SK-N-SH (cell line): ENCODE measurements at regions not wholly inside any gene's neighbourhood (a gene's known extent, or its start where the extent isn't known, plus 50 kb on each side); places are given as distances from the start of the nearest gene placed in this dataset.
A peak's percentile ranks its signal among the peaks of the same experiment; 100 is the strongest.

Experiments used
- CTCF ChIA-PET: fragments of 300-600, 350-600 bp; formaldehyde crosslinking; extraction: SDS; loops from one replicate; lab custom pipeline; 2021; lab: Yijun Ruan, JAX
- POLR2A ChIA-PET: fragments of 350-600 bp; sonication (Branson Sonifier 250); formaldehyde crosslinking; extraction: SDS; loops from one replicate; lab custom pipeline; 2020; ENCODE audit warnings: antibody characterized with exemption, inconsistent platforms; lab: Yijun Ruan, JAX
- DNase-seq: peaks from one replicate; pipeline ENCODE4 v3.0.0; 2012
- H2AFZ ChIP-seq: fragments of 200-600 bp; sonication (generic); 2 replicates; pipeline ENCODE4 v1.8.1; 2016; ENCODE audit warnings: antibody characterized with exemption, mild to moderate bottlenecking, low read depth
- H3F3A ChIP-seq: fragments of 200-600 bp; sonication (generic); replicated peaks from 2 replicates; pipeline ENCODE3; 2016; ENCODE audit warnings: antibody characterized with exemption, mild to moderate bottlenecking; ENCODE audit not compliant: insufficient read depth
- H3K27ac ChIP-seq, 2 experiments: fragments of 200-500 bp in 1 of 2; fragments of 200-600 bp in 1 of 2; sonication (Bioruptor generic) in 1 of 2; sonication (generic), shearing (Covaris generic) in 1 of 2; 2 replicates each; pipeline versions ENCODE4 v1.5.1 to v1.6.1; 2014 to 2016; ENCODE audit warnings: low read depth in 2 of 2, inconsistent platforms in 1 of 2, low read length in 1 of 2, mild to moderate bottlenecking in 1 of 2, mixed read lengths in 1 of 2
- H3K27me3 ChIP-seq: fragments of 200-600 bp; sonication (generic), shearing (Covaris generic); 2 replicates; pipeline ENCODE4 v1.6.1; 2016; ENCODE audit warnings: mixed run types; ENCODE audit not compliant: insufficient read depth
- H3K36me3 ChIP-seq, 2 experiments: fragments of 200-500 bp in 1 of 2; fragments of 200-600 bp in 1 of 2; sonication (Bioruptor generic) in 1 of 2; sonication (generic) in 1 of 2; replicated peaks in 1 of 2; 2 replicates each; pipeline versions ENCODE3 to v1.5.1; 2014 to 2016; ENCODE audit warnings: low read length in 1 of 2, mild to moderate bottlenecking in 1 of 2; ENCODE audit not compliant: insufficient read depth in 2 of 2, control insufficient read depth in 1 of 2
- H3K4me1 ChIP-seq, 2 experiments: fragments of 200-500 bp in 1 of 2; fragments of 200-600 bp in 1 of 2; sonication (Bioruptor generic) in 1 of 2; sonication (generic), shearing (Covaris generic) in 1 of 2; 2 replicates each; pipeline versions ENCODE4 v1.5.1 to v1.6.1; 2014 to 2016; ENCODE audit warnings: low read depth in 1 of 2, low read length in 1 of 2, mixed run types in 1 of 2; ENCODE audit not compliant: insufficient read depth in 2 of 2, control insufficient read depth in 1 of 2
- H3K4me2 ChIP-seq: fragments of 200-600 bp; sonication (generic), shearing (Covaris generic); 2 replicates; pipeline ENCODE4 v1.6.1; 2017; ENCODE audit warnings: mixed run types
- H3K4me3 ChIP-seq, 2 experiments: fragments of 200-500 bp in 1 of 2; fragments of 200-600 bp in 1 of 2; sonication (Bioruptor generic) in 1 of 2; sonication (generic), shearing (Covaris generic) in 1 of 2; 2 replicates each; pipeline versions ENCODE4 v1.5.1 to v1.8.1; 2014 to 2016; ENCODE audit warnings: low read depth in 2 of 2, inconsistent platforms in 1 of 2, low read length in 1 of 2, mild to moderate bottlenecking in 1 of 2, mixed read lengths in 1 of 2, moderate library complexity in 1 of 2
- H3K79me2 ChIP-seq: fragments of 200-600 bp; sonication (generic); 2 replicates; pipeline ENCODE4 v1.8.1; 2017; ENCODE audit warnings: mild to moderate bottlenecking; ENCODE audit not compliant: insufficient read depth
- H3K9ac ChIP-seq: fragments of 200-600 bp; sonication (generic); 2 replicates; pipeline ENCODE4 v1.6.1; 2017; ENCODE audit warnings: mixed run types
- H3K9me2 ChIP-seq: fragments of 200-600 bp; sonication (generic); 2 replicates; pipeline ENCODE4 v1.6.1; 2017; ENCODE audit warnings: mixed run types
- H3K9me3 ChIP-seq: fragments of 200-600 bp; sonication (generic); 2 replicates; pipeline ENCODE4 v1.6.1; 2017; ENCODE audit warnings: mixed run types, mild to moderate bottlenecking, moderate library complexity
- H4K20me1 ChIP-seq: fragments of 200-600 bp; sonication (generic); 2 replicates; pipeline ENCODE4 v1.6.1; 2017; ENCODE audit warnings: mild to moderate bottlenecking, mixed run types; ENCODE audit not compliant: insufficient read depth
- CHD2 ChIP-seq: fragments of 150-350 bp; IDR thresholded peaks from 2 replicates; pipeline ENCODE4 v1.6.1; 2018; ENCODE audit warnings: low read length; ENCODE audit not compliant: partially characterized antibody
- CTCF ChIP-seq: fragments of 200-600 bp; sonication (generic); IDR thresholded peaks from 2 replicates; pipeline ENCODE4 v1.6.1; 2017; ENCODE audit warnings: antibody characterized with exemption, mild to moderate bottlenecking, moderate library complexity
- ELF1 ChIP-seq: IDR thresholded peaks from 2 replicates; pipeline ENCODE4 v1.4.0; 2012
- EP300 ChIP-seq, 2 experiments: IDR thresholded peaks; 2 replicates each; pipeline versions ENCODE4 v1.4.0 to v1.6.1; 2012; ENCODE audit warnings: borderline replicate concordance in 1 of 2, low read depth in 1 of 2, low read length in 1 of 2
- FOXJ3 ChIP-seq: sonication (generic); formaldehyde crosslinking; IDR thresholded peaks from 2 replicates; pipeline ENCODE4 v1.5.1; 2020; ENCODE audit warnings: mild to moderate bottlenecking, missing genetic modification reagents
- GATA2 ChIP-seq: sonication (generic); formaldehyde crosslinking; IDR thresholded peaks from 2 replicates; pipeline ENCODE4 v1.5.0; 2020; ENCODE audit warnings: mild to moderate bottlenecking, missing genetic modification reagents
- MXI1 ChIP-seq: IDR thresholded peaks from 2 replicates; pipeline ENCODE4 v1.6.1; 2012; ENCODE audit warnings: mild to moderate bottlenecking, low read depth, low read length, improper control_type of control experiment
- POLR2AphosphoS5 ChIP-seq: IDR thresholded peaks from 2 replicates; pipeline ENCODE4 v1.6.1; 2012; ENCODE audit warnings: low read depth, low read length
- RCOR1 ChIP-seq: fragments of 150-350 bp; IDR thresholded peaks from 2 replicates; pipeline ENCODE4 v1.6.1; 2017; ENCODE audit warnings: antibody characterized with exemption, low read length
- SMC3 ChIP-seq: IDR thresholded peaks from 2 replicates; pipeline ENCODE4 v1.6.1; 2012; ENCODE audit warnings: low read depth, low read length, improper control_type of control experiment
- USF1 ChIP-seq: IDR thresholded peaks from 2 replicates; pipeline ENCODE4 v1.4.0; 2012; ENCODE audit warnings: low read depth, borderline replicate concordance
- USF2 ChIP-seq: fragments of 150-350 bp; IDR thresholded peaks from 2 replicates; pipeline ENCODE4 v1.6.1; 2017; ENCODE audit warnings: antibody characterized with exemption, low read length, low read depth, borderline replicate concordance
- YY1 ChIP-seq: IDR thresholded peaks from 2 replicates; pipeline ENCODE4 v1.4.0; 2012; ENCODE audit warnings: low read depth, mild to moderate bottlenecking
- WGBS: methylation state at CpG from one replicate; pipeline ENCODE4 v1.1.6; 2017; ENCODE audit warnings: low lambda C conversion rate; 5-methylcytosine and 5-hydroxymethylcytosine counted together

GRCh38 chr6:135568379-135568778 is 70.8 kb upstream of the AHI1 start:
- DNase-seq = peak; percentile 45
- H3K9me2 ChIP-seq = no peaks in the 10 kb centered on the region
- no peaks in the 10 kb centered on the region for H4K20me1 ChIP-seq
- H3K4me2 ChIP-seq = no peak overlapping the region
- no peaks in the 10 kb centered on the region for H3K36me3 ChIP-seq
- ChIA-PET POLR2A (no interaction called here), CTCF (interaction anchor here (1.0 kb wide), 1 partner anchor 658 kb away, joined by 3 read pairs; no protein-coding TSS in a partner anchor)
- TF ChIP-seq YY1 (no peak), EP300 (IDR thresholded peaks at IDR 0.05; ENCODE audit: borderline replicate concordance in 1 of 2, low read depth in 1 of 2, low read length in 1 of 2) (peak in 1 of 2 experiments; percentile 44; a peak in 1 of 4 replicates), SMC3 (no peak), RCOR1 (0 out of 2 replicates have a peak, but pooled peaks have one; percentile 37), FOXJ3 (CRISPR knock-in tag) (0 out of 2 replicates have a peak, but pooled peaks have one; percentile 34), GATA2 (peak; percentile 46), MXI1 (peak; percentile 68; the same call in 1 of the 2 replicates)
- no peaks in the 10 kb centered on the region for H3K79me2 ChIP-seq
- H2AFZ ChIP-seq = no peak overlapping the region
- H3K27me3 ChIP-seq = no peaks in the 10 kb centered on the region
- H3F3A ChIP-seq = no peaks in the 10 kb centered on the region
- 0 out of 4 replicates have a peak overlapping the region, but pooled peaks of 1 of the 2 experiments have one; percentile 28 for H3K27ac ChIP-seq
- WGBS = 59% methylated on average over 3 of the region's 3 CpGs
- no peaks in the 10 kb centered on the region for H3K9me3 ChIP-seq
- H3K9ac ChIP-seq = no peak overlapping the region
- no peak overlapping the region for H3K4me3 ChIP-seq
- peaks cover 0 to 2% of the 10 kb centered on the region in 2 experiments; a peak in 2 of 4 replicates for H3K4me1 ChIP-seq

GRCh38 chr6:135572051-135572450 is 74.5 kb upstream of the AHI1 start:
- H3K27ac ChIP-seq = no peak overlapping the region
- no peaks in the 10 kb centered on the region for H4K20me1 ChIP-seq
- H3K27me3 ChIP-seq = no peaks in the 10 kb centered on the region
- H3K4me2 ChIP-seq = no peak overlapping the region
- H3K4me1 ChIP-seq = peaks cover 0 to 2% of the 10 kb centered on the region in 2 experiments; a peak in 2 of 4 replicates
- H3K79me2 ChIP-seq = no peaks in the 10 kb centered on the region
- ChIA-PET POLR2A (no interaction called here), CTCF (no interaction called here)
- no peaks in the 10 kb centered on the region for H3K9me2 ChIP-seq
- H3K9ac ChIP-seq = no peak overlapping the region
- no peak overlapping the region for H3K4me3 ChIP-seq
- no peak overlapping the region for H2AFZ ChIP-seq
- TF ChIP-seq USF2 (no peak), CTCF (no peak), USF1 (no peak), POLR2AphosphoS5 (no peak), SMC3 (no peak), CHD2 (no peak), ELF1 (no peak), MXI1 (no peak)
- DNase-seq = no peak
- no peaks in the 10 kb centered on the region for H3K9me3 ChIP-seq
- WGBS = 50% methylated on average over 1 of the region's 1 CpG
- H3F3A ChIP-seq = no peaks in the 10 kb centered on the region
- no peaks in the 10 kb centered on the region for H3K36me3 ChIP-seq
